Smooth muscle cell (in vitro differentiated cells): ENCODE measurements at regions not wholly inside any gene's neighbourhood (a gene's known extent, or its start where the extent isn't known, plus 50 kb on each side); places are given as distances from the start of the nearest gene placed in this dataset.

Experiments used
- DNase-seq: peaks from one replicate; lab custom pipeline; 2025; ENCODE audit not compliant: unreplicated experiment; lab: John Stamatoyannopoulos, UW
- H2AFZ ChIP-seq: fragments of 200-600 bp; sonication (generic); 2 replicates; pipeline ENCODE4 v1.6.0; 2016; ENCODE audit warnings: antibody characterized with exemption, low read depth, mild to moderate bottlenecking
- H3F3A ChIP-seq: fragments of 200-600 bp; sonication (generic); 2 replicates; pipeline ENCODE4 v1.6.0; 2017; ENCODE audit warnings: antibody characterized with exemption, low read depth
- H3K27ac ChIP-seq: fragments of 200-600 bp; sonication (generic); 2 replicates; pipeline ENCODE4 v1.5.1; 2016; ENCODE audit warnings: low read depth, mild to moderate bottlenecking
- H3K27me3 ChIP-seq: fragments of 200-600 bp; sonication (generic); 2 replicates; pipeline ENCODE4 v1.6.1; 2016; ENCODE audit warnings: low read depth, mild to moderate bottlenecking
- H3K36me3 ChIP-seq: fragments of 200-600 bp; sonication (generic); 2 replicates; pipeline ENCODE4 v1.5.1; 2016; ENCODE audit warnings: low read depth
- H3K4me1 ChIP-seq: fragments of 200-600 bp; sonication (generic); 2 replicates; pipeline ENCODE4 v1.5.1; 2016; ENCODE audit warnings: low read depth
- H3K4me2 ChIP-seq: fragments of 200-600 bp; sonication (generic); 2 replicates; pipeline ENCODE4 v1.6.0; 2016; ENCODE audit warnings: mild to moderate bottlenecking
- H3K4me3 ChIP-seq: fragments of 200-600 bp; sonication (generic); 2 replicates; pipeline ENCODE4 v1.5.1; 2016; ENCODE audit warnings: mild to moderate bottlenecking
- H3K79me2 ChIP-seq: fragments of 200-600 bp; sonication (generic); 2 replicates; pipeline ENCODE4 v1.6.0; 2016; ENCODE audit warnings: low read depth, mild to moderate bottlenecking
- H3K9ac ChIP-seq: fragments of 200-600 bp; sonication (generic); 2 replicates; pipeline ENCODE4 v1.6.0; 2016; ENCODE audit warnings: low read depth
- H3K9me3 ChIP-seq: fragments of 200-600 bp; sonication (generic); replicated peaks from 2 replicates; pipeline ENCODE4 v1.5.1; 2016; ENCODE audit warnings: low read depth
- H4K20me1 ChIP-seq: fragments of 200-600 bp; sonication (generic); 2 replicates; pipeline ENCODE4 v1.6.0; 2016; ENCODE audit warnings: low read depth
- WGBS: methylation state at CpG from one replicate; pipeline ENCODE4 v1.1.7; 2016; ENCODE audit warnings: low lambda C conversion rate; 5-methylcytosine and 5-hydroxymethylcytosine counted together
- TF ChIP-seq, protein P1 (sequence below): fragments of 200-600 bp; sonication (generic); IDR thresholded peaks from 2 replicates; pipeline ENCODE4 v1.5.1; 2017; ENCODE audit warnings: borderline replicate concordance, mild to moderate bottlenecking, antibody characterized with exemption; ENCODE audit not compliant: insufficient read depth, poor library complexity, severe bottlenecking

DNA sequence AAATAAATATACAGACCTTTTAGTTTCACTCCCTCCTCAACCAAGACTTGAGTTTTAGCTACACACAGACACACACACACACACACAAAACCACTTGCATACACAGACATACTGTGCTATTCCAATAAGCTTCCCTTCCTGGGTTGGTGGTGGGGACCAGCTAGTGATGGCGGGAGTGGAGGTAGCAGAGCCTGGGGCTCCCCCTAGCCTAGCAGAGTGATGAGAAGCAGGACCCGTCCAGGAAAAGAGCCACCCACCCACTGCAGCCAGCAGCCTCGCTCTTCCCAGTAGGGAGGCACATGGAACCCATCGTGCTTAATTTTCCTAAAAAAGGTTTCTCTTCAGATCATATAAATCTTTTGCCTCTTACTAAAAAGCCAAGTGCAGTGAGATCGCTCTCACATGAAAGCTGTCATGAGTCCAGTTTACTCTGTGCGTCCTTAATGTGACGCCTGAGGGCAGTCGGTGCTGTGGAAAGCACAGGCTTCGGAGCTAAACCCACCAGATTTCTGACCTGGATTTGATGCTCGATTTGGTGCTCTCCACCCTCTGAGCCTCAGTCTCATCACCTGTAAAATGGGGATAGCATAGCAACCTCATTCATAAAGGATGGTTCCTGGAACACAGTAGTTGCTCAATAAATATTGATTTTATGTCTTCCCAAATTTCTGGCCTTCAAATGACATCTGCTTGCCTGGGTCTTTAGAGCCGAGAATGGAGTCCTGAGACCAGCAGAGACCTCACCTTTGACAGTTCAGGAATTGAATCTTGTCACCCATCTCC is 60.1 kb upstream of the YWHAQ start:
- TF ChIP-seq, protein P1, sequence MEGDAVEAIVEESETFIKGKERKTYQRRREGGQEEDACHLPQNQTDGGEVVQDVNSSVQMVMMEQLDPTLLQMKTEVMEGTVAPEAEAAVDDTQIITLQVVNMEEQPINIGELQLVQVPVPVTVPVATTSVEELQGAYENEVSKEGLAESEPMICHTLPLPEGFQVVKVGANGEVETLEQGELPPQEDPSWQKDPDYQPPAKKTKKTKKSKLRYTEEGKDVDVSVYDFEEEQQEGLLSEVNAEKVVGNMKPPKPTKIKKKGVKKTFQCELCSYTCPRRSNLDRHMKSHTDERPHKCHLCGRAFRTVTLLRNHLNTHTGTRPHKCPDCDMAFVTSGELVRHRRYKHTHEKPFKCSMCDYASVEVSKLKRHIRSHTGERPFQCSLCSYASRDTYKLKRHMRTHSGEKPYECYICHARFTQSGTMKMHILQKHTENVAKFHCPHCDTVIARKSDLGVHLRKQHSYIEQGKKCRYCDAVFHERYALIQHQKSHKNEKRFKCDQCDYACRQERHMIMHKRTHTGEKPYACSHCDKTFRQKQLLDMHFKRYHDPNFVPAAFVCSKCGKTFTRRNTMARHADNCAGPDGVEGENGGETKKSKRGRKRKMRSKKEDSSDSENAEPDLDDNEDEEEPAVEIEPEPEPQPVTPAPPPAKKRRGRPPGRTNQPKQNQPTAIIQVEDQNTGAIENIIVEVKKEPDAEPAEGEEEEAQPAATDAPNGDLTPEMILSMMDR: no peak
- Histone ChIP-seq H3K27me3 (no peaks in the 10 kb centered on the region), H3K27ac (no peak overlapping the region), H3K4me3 (no peak overlapping the region), H3K9me3 (no peaks in the 10 kb centered on the region), H3K36me3 (no peaks in the 10 kb centered on the region), H3K4me2 (no peak overlapping the region), H3K9ac (no peak overlapping the region), H4K20me1 (no peaks in the 10 kb centered on the region), H3F3A (no peaks in the 10 kb centered on the region), H3K79me2 (no peaks in the 10 kb centered on the region), H3K4me1 (peaks cover 3% of the 10 kb centered on the region), H2AFZ (no peak overlapping the region)
- 83% methylated on average over 11 of the region's 11 CpGs for WGBS
- DNase-seq: no peak

DNA sequence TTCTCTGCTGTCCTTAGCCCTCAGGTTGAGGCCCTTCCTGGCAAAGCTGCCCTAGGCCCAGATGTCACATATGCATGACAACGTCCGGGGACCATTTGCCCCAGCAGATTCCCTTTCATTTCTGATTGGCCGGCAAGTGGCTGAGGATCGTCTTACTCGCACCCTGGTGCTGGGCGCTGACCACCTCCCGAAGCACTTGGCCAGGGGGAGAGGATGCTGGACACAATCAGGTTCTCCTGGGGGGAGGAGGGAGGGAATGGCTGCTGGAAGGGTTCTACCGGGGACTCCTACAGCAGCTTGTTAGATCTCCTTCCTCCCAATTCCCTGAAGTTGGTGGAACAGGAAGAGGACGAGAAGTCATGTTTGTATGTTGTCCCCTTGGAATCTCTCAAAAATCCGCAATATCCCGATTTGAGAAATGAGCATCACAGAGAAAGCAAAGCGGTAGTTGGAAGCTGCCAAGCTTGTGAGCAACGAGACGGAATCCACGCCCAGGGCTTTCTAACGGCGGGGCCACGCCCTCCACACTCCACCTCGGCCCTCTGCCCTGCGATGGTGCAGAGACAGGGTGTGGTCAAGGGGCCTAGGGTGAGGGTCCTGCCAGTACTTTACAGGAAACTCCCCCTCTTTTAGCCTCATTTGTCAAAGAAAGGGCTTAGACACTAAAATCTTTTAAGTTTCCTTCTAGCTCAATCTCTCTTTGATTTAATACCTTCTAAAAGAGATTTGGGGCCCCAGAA is 61.8 kb upstream of the YWHAQ start:
- H3K4me1 ChIP-seq: peaks cover 3% of the 10 kb centered on the region
- no peaks in the 10 kb centered on the region for H3K36me3 ChIP-seq
- TF ChIP-seq, protein P1: no peak
- H3K4me2 ChIP-seq: no peak overlapping the region
- 85% methylated on average over 20 of the region's 20 CpGs for WGBS
- H3K9ac ChIP-seq: no peak overlapping the region
- no peak overlapping the region for H2AFZ ChIP-seq
- H3K79me2 ChIP-seq: no peaks in the 10 kb centered on the region
- no peak overlapping the region for H3K4me3 ChIP-seq
- H4K20me1 ChIP-seq: no peaks in the 10 kb centered on the region
- H3K27ac ChIP-seq: no peak overlapping the region
- no peaks in the 10 kb centered on the region for H3F3A ChIP-seq
- DNase-seq: no peak
- no peaks in the 10 kb centered on the region for H3K9me3 ChIP-seq
- H3K27me3 ChIP-seq: no peaks in the 10 kb centered on the region

DNA sequence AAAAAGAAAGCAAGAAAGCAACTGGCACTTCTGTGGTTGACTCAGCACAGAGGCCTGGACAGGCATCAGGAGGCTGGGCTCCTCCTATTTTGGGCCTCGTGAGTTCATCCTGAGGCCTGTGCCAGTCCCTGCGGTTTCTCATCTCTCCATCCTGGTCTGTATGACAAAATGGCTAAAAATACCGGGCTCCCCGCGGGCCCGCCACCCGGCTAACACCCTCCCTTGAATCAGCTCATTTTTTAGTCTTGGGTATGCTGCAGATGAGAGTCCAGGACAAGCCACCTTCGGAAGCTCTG is 62.3 kb upstream of the YWHAQ start:
- H3K27ac ChIP-seq: no peak overlapping the region

More for the DNA sequence above, 62.3 kb upstream of the YWHAQ start:
- H3K4me3 ChIP-seq: no peak overlapping the region
- peaks cover 3% of the 10 kb centered on the region for H3K4me1 ChIP-seq
- no peaks in the 10 kb centered on the region for H3K36me3 ChIP-seq
- H3K79me2 ChIP-seq: no peaks in the 10 kb centered on the region
- TF ChIP-seq, protein P1: no peak
- DNase-seq: no peak
- no peaks in the 10 kb centered on the region for H3F3A ChIP-seq
- no peaks in the 10 kb centered on the region for H4K20me1 ChIP-seq
- H3K9ac ChIP-seq: no peak overlapping the region
- H3K4me2 ChIP-seq: no peak overlapping the region
- 89% methylated on average over 8 of the region's 8 CpGs for WGBS
- H2AFZ ChIP-seq: no peak overlapping the region
- no peaks in the 10 kb centered on the region for H3K27me3 ChIP-seq
- H3K9me3 ChIP-seq: no peaks in the 10 kb centered on the region
